GM18508 (cell line): ENCODE measurements at regions not wholly inside any gene's neighbourhood (a gene's known extent, or its start where the extent isn't known, plus 50 kb on each side); places are given as distances from the start of the nearest gene placed in this dataset.
"Not testable (repeated sequence)": the region's sequence is repeated elsewhere in the genome, so short reads cannot be mapped to it uniquely, and the experiment has no call there.

Experiments
- ATAC-seq: cut with Tn5 transposase; IDR thresholded peaks from one replicate; pipeline ENCODE4 v1.9.1; 2021; ENCODE audit warnings: moderate number of reproducible peaks; ENCODE audit not compliant: insufficient read depth, unreplicated experiment

GRCh38 chr2:220758376-220758775 lies 813.7 kb downstream of the EPHA4 start:
- ATAC-seq, result not testable (repeated sequence)

- ATAC-seq, result no peak
These were observed 807.9 kb downstream of the EPHA4 start for GRCh38 chr2:220764171-220764570.

GRCh38 chr2:220767591-220768255 lies 804.4 kb downstream of the EPHA4 start:
- no peak for ATAC-seq

- ATAC-seq, result no peak
These were observed 796.1 kb downstream of the EPHA4 start for GRCh38 chr2:220775856-220776488.

GRCh38 chr2:220779076-220779475 lies 793.0 kb downstream of the EPHA4 start:
- ATAC-seq, result not testable (repeated sequence)

- no peak for ATAC-seq
These were observed 792.6 kb downstream of the EPHA4 start for GRCh38 chr2:220779511-220779910.

GRCh38 chr2:220779931-220780330 lies 792.2 kb downstream of the EPHA4 start:
- no peak for ATAC-seq

GRCh38 chr2:220781622-220782241 lies 790.4 kb downstream of the EPHA4 start:
- no peak for ATAC-seq

- no peak for ATAC-seq
These were observed 789.4 kb downstream of the EPHA4 start for GRCh38 chr2:220782609-220783113.

- no peak for ATAC-seq
These were observed 788.4 kb downstream of the EPHA4 start for GRCh38 chr2:220783671-220784070.

GRCh38 chr2:220785178-220785577 lies 786.9 kb downstream of the EPHA4 start:
- no peak for ATAC-seq

GRCh38 chr2:220786216-220786615 lies 785.9 kb downstream of the EPHA4 start:
- no peak for ATAC-seq

GRCh38 chr2:220787251-220787650 lies 784.9 kb downstream of the EPHA4 start:
- ATAC-seq, result no peak

GRCh38 chr2:220789961-220790360 lies 782.1 kb downstream of the EPHA4 start:
- no peak for ATAC-seq

GRCh38 chr2:220795705-220796104 lies 776.4 kb downstream of the EPHA4 start:
- no peak for ATAC-seq

- no peak for ATAC-seq
These were observed 761.0 kb downstream of the EPHA4 start for GRCh38 chr2:220811115-220811514.

GRCh38 chr2:220811952-220812570 lies 760.0 kb downstream of the EPHA4 start:
- no peak for ATAC-seq

- no peak for ATAC-seq
These were observed 757.7 kb downstream of the EPHA4 start for GRCh38 chr2:220814441-220814840.

GRCh38 chr2:220815698-220816097 lies 756.4 kb downstream of the EPHA4 start:
- ATAC-seq, result no peak

- ATAC-seq, result no peak
These were observed 750.4 kb downstream of the EPHA4 start for GRCh38 chr2:220821683-220822082.

- not testable (repeated sequence) for ATAC-seq
These were observed 748.5 kb downstream of the EPHA4 start for GRCh38 chr2:220823590-220823989.
